Activated T-cell treated with anti-CD3 and anti-CD28 coated beads, Interleukin-2, amount 50 U/mL, for 24 hours (primary cell): ENCODE measurements at regions not wholly inside any gene's neighbourhood (a gene's known extent, or its start where the extent isn't known, plus 50 kb on each side); places are given as distances from the start of the nearest gene placed in this dataset.
"Not testable (repeated sequence)": the region's sequence is repeated elsewhere in the genome, so short reads cannot be mapped to it uniquely, and the experiment has no call there.

Experiments
- DNase-seq: peaks from one replicate; pipeline ENCODE4 v3.0.0-alpha.2; 2020
- H3K27ac Mint-ChIP-seq: 2 replicates; pipeline ENCODE4 v1.8.0; 2020; ENCODE audit warnings: mild to moderate bottlenecking, mixed read lengths
- H3K27me3 Mint-ChIP-seq: 2 replicates; pipeline ENCODE4 v1.8.0; 2020; ENCODE audit warnings: mixed read lengths
- H3K36me3 Mint-ChIP-seq: 2 replicates; pipeline ENCODE4 v1.8.0; 2020; ENCODE audit warnings: low read depth, mixed read lengths
- H3K4me1 Mint-ChIP-seq: 2 replicates; pipeline ENCODE4 v1.8.0; 2020; ENCODE audit warnings: low read depth, mixed read lengths
- H3K4me3 Mint-ChIP-seq: 2 replicates; pipeline ENCODE4 v1.8.0; 2020; ENCODE audit warnings: mild to moderate bottlenecking, moderate library complexity, mixed read lengths
- H3K9me3 Mint-ChIP-seq: 2 replicates; pipeline ENCODE4 v1.8.0; 2020; ENCODE audit warnings: mixed read lengths

DNA sequence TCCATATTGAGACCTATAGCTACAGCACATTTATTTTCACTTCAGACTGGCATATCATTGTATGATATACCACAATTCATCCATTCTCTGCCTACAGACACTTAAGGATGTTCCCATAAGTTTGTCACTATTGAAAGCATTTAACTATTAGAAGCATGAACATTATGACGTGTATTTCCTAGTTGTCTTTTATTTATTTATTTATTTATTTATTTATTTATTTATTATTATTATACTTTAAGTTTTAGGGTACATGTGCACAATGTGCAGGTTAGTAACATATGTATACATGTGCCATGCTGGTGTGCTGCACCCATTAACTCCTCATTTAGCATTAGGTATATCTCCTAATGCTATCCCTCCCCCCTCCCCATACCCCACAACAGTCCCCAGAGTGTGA lies 448.0 kb downstream of the TMEM232 start:
- H3K4me3 Mint-ChIP-seq, DNase-seq, H3K27ac Mint-ChIP-seq, H3K27me3 Mint-ChIP-seq, H3K36me3 Mint-ChIP-seq, H3K4me1 Mint-ChIP-seq: not testable (repeated sequence)
- H3K9me3 Mint-ChIP-seq = peaks cover 29% of the 10 kb centered on the region

- H3K27ac Mint-ChIP-seq, H3K27me3 Mint-ChIP-seq, H3K4me1 Mint-ChIP-seq, H3K4me3 Mint-ChIP-seq, H3K36me3 Mint-ChIP-seq, DNase-seq: not testable (repeated sequence)
- peaks cover 22% of the 10 kb centered on the region for H3K9me3 Mint-ChIP-seq
Measured at GRCh38 chr5:110284121-110284520, 442.4 kb downstream of the TMEM232 start.

DNA sequence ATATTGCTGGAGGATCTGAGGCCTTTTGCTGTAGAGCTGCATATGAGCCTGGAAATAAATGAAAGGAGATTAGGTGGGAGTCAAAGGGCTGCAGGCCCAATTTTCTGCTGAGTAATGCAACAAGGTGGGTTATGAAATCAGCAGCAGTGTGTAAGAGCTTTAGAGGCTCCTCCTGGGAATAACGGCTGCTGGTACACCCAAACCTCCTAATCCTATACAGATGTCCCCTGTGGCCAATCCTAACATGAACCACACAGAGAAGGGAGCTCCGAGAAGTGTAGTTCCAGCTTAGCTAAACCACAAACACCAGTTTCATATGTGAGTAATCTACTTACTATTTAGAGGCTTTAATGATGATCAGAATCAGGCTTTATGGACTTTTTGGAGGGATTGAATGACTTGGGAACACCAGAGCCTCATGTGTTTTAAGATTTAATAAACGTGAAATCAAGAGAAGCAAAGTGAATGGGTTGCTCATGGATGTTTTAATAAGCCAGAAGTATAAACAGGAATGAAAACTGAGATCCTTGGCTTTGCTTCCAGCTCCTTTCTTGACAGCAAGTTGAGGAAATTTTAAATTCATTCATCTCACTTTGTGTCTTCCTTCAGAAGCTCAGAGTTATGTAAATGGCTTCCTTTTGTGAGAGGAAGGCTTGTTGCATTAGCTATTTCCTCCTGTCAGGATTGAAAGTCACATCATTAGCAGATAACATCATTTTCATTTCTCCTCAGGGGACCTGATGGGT lies 437.5 kb downstream of the TMEM232 start:
- peaks cover 1% of the 10 kb centered on the region for H3K4me1 Mint-ChIP-seq
- no peaks in the 10 kb centered on the region for H3K27me3 Mint-ChIP-seq
- peaks cover 6% of the 10 kb centered on the region for H3K9me3 Mint-ChIP-seq
- DNase-seq = no peak
- no peak overlapping the region for H3K4me3 Mint-ChIP-seq
- H3K36me3 Mint-ChIP-seq = no peaks in the 10 kb centered on the region
- no peak overlapping the region for H3K27ac Mint-ChIP-seq

DNA sequence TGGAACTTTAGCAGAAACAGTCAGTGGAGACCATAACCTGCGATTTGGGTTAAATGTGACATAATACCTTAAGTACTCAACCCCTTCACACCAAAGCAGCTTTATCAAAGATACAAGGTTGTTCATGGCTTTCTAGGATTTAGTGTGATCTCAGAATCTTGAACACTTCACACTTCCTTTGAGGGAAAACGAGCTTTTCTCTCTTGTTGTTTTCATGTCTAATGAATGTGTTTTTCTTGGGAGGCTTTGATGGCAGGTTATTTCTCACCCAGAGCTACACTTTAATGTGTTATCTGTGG lies 437.0 kb downstream of the TMEM232 start:
- Mint-ChIP-seq H3K27ac (no peak overlapping the region), H3K4me1 (peaks cover 1% of the 10 kb centered on the region), H3K9me3 (peaks cover 5% of the 10 kb centered on the region), H3K4me3 (no peak overlapping the region), H3K27me3 (no peaks in the 10 kb centered on the region), H3K36me3 (no peaks in the 10 kb centered on the region)
- DNase-seq = no peak

- Mint-ChIP-seq H3K27me3 (no peaks in the 10 kb centered on the region), H3K9me3 (peaks cover 2% of the 10 kb centered on the region), H3K27ac (no peak overlapping the region), H3K4me3 (no peak overlapping the region), H3K36me3 (no peaks in the 10 kb centered on the region), H3K4me1 (no peaks in the 10 kb centered on the region)
- DNase-seq = no peak
Measured at GRCh38 chr5:110290542-110290941, 435.9 kb downstream of the TMEM232 start.

GRCh38 chr5:110294281-110294680 lies 432.2 kb downstream of the TMEM232 start:
- no peak for DNase-seq
- Mint-ChIP-seq H3K27ac (no peak overlapping the region), H3K27me3 (no peaks in the 10 kb centered on the region), H3K4me3 (no peak overlapping the region), H3K4me1 (no peaks in the 10 kb centered on the region), H3K36me3 (no peaks in the 10 kb centered on the region), H3K9me3 (peaks cover 2% of the 10 kb centered on the region)

DNA sequence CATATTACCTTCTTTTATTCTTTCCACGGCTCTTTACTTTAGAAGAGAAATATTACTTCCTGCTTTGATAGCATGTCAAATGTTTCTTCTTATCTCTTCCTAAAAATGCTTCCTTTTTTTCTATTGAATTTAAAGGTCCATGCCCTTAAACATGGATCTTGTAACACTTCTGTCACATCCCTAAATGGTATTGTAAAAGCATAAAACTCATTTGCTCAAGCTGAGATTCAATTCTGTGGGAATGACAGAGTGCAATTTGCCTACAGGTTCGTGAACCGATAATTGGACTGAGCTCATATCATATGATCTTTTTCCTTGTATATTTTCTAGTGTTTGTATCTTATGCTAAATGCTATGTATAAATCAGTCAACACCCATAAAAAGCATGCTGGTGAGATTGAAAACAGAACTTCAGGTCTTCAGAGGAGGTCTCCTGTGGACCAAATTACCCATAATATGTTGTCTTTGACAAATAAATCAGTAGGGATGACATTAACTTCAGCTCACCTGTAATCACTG lies 429.3 kb downstream of the TMEM232 start:
- Mint-ChIP-seq H3K27ac (no peak overlapping the region), H3K4me3 (no peak overlapping the region), H3K36me3 (no peaks in the 10 kb centered on the region), H3K27me3 (no peaks in the 10 kb centered on the region), H3K9me3 (peaks cover 9% of the 10 kb centered on the region), H3K4me1 (no peaks in the 10 kb centered on the region)
- no peak for DNase-seq

DNA sequence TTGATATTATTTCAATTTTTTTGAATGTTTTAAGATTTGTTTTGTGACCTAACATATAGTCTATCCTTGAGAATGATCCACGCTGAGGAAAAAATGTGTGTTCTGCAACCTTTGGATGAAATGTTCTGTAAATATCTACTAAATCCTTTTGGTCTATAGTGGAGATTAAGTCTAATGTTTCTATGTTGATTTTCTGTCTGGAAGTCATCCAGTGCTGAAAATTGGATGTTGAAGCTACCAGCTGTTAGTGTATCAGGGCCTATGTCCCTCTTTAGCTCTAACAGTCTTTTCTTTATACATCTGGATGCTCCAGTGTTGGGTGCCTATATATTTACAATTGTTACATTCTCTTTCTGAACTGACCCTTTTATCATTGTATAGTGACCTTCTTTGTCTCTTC lies 422.3 kb downstream of the TMEM232 start:
- Mint-ChIP-seq H3K27ac (no peak overlapping the region), H3K9me3 (peaks cover 18% of the 10 kb centered on the region), H3K27me3 (peaks cover 3% of the 10 kb centered on the region), H3K4me1 (no peaks in the 10 kb centered on the region), H3K36me3 (no peaks in the 10 kb centered on the region), H3K4me3 (no peak overlapping the region)
- no peak for DNase-seq

DNA sequence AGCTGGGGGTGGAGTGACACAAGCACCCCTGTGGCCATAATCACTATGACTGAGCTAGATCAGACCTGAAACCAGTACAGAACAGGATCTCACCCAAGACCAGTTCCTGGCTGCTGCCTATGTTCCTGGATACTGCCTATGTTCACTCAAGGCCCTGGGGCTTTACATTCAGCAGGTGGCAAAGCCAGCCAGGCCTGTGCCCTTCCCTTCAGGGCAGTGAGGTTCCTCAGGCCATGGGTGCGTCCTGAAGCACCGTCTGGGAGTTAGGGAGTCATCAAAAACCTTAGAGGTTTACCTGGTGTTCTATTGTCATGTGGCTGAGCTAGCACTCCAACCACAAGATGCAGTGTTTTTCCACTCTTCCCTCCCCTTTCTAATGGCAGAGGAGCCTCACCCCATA lies 419.8 kb downstream of the TMEM232 start:
- Mint-ChIP-seq H3K36me3 (no peaks in the 10 kb centered on the region), H3K27ac (no peak overlapping the region), H3K9me3 (peaks cover 14% of the 10 kb centered on the region)

GRCh38 chr5:110309222-110309621 lies 417.2 kb downstream of the TMEM232 start:
- DNase-seq = no peak
- Mint-ChIP-seq H3K36me3 (no peaks in the 10 kb centered on the region), H3K27ac (no peak overlapping the region), H3K4me1 (no peaks in the 10 kb centered on the region), H3K4me3 (no peak overlapping the region), H3K27me3 (peaks cover 3% of the 10 kb centered on the region), H3K9me3 (peaks cover 10% of the 10 kb centered on the region)

More for the DNA sequence above, 419.8 kb downstream of the TMEM232 start:
- no peak for DNase-seq
- Mint-ChIP-seq H3K4me1 (no peaks in the 10 kb centered on the region), H3K27me3 (peaks cover 3% of the 10 kb centered on the region), H3K4me3 (no peak overlapping the region)

GRCh38 chr5:110316566-110316965 lies 409.9 kb downstream of the TMEM232 start:
- H3K4me1 Mint-ChIP-seq, H3K27me3 Mint-ChIP-seq, H3K27ac Mint-ChIP-seq: not testable (repeated sequence)

DNA sequence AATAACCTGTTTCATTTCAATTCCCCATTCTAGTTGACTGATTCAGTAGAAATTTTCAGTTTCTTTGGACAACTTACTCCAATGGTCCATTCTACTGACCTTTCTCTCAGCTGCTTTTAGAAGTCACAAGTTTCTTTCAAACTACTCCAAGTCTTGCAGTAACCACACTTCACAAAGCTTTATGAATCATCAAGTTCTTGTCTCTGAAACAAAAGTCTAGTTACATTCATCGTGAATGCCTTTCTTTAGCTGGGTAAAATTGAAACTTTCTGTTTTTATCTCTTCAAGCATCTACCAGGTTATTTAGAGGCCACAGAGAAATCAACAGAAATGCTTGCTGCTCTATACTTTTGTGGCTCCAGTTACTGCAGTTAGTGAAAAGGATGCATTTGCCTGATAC lies 405.4 kb downstream of the TMEM232 start:
- Mint-ChIP-seq H3K27me3 (no peaks in the 10 kb centered on the region), H3K36me3 (no peaks in the 10 kb centered on the region), H3K9me3 (no peaks in the 10 kb centered on the region), H3K27ac (no peak overlapping the region), H3K4me1 (peaks cover 4% of the 10 kb centered on the region), H3K4me3 (no peak overlapping the region)
- no peak for DNase-seq

More at GRCh38 chr5:110316566-110316965, 409.9 kb downstream of the TMEM232 start:
- DNase-seq, H3K9me3 Mint-ChIP-seq, H3K36me3 Mint-ChIP-seq, H3K4me3 Mint-ChIP-seq: not testable (repeated sequence)

DNA sequence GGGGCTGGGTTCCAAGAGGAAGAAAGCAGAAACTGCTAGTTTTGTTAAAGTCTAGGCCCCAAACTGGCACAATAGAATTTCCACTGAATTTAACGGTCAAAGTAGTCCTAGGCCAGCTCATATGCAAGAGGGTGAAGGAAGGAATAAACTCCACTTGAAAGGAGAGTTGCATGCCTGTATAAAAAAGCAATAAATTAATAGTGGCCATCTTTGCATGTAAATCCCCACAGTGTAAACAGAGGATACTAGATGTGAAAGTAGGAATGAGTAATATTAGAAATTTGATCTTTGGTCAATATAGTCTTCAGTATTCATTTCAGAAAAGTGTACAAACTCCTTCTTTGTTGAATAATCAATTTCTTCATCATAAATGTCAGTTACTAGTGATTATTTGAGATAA lies 403.1 kb downstream of the TMEM232 start:
- Mint-ChIP-seq H3K27ac (no peak overlapping the region), H3K4me3 (no peak overlapping the region), H3K9me3 (no peaks in the 10 kb centered on the region), H3K36me3 (no peaks in the 10 kb centered on the region), H3K27me3 (no peaks in the 10 kb centered on the region), H3K4me1 (peaks cover 4% of the 10 kb centered on the region)
- DNase-seq = no peak

DNA sequence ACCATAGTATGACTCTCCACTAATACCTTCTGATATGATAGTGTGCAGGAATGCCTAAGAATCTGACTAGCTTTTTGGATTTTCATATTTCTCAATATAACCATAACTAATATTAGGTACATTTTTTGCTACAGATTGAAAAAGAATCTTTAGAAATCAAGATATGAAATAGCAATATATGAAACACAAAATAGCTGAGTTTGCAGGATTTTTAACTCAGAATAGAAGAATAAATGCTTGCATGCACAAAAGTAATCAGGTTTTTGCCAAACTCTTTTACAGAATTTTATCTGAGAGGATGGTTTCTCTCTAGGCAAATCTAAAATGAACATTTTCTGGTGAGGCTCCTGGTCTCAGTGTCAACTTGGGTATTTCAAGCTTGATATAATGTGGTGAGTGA lies 402.6 kb downstream of the TMEM232 start:
- no peaks in the 10 kb centered on the region for H3K9me3 Mint-ChIP-seq
- H3K36me3 Mint-ChIP-seq = no peaks in the 10 kb centered on the region
- no peak overlapping the region for H3K4me3 Mint-ChIP-seq
- DNase-seq = no peak
- no peak overlapping the region for H3K27ac Mint-ChIP-seq
- peaks cover 4% of the 10 kb centered on the region for H3K4me1 Mint-ChIP-seq
- no peaks in the 10 kb centered on the region for H3K27me3 Mint-ChIP-seq

GRCh38 chr5:110324876-110325275 lies 401.6 kb downstream of the TMEM232 start:
- Mint-ChIP-seq H3K4me3 (no peak overlapping the region), H3K4me1 (peaks cover 4% of the 10 kb centered on the region), H3K36me3 (no peaks in the 10 kb centered on the region), H3K9me3 (no peaks in the 10 kb centered on the region), H3K27me3 (no peaks in the 10 kb centered on the region), H3K27ac (no peak overlapping the region)
- no peak for DNase-seq
